NT2/D1 (cell line): ENCODE measurements at regions not wholly inside any gene's neighbourhood (a gene's known extent, or its start where the extent isn't known, plus 50 kb on each side); places are given as distances from the start of the nearest gene placed in this dataset.

Experiments
- YY1 ChIP-seq: IDR thresholded peaks from 2 replicates; pipeline ENCODE4 v1.6.1; 2011; ENCODE audit not compliant: insufficient read length, insufficient read depth
- ZNF274 ChIP-seq: IDR thresholded peaks from 2 replicates; pipeline ENCODE4 v1.6.1; 2011; ENCODE audit warnings: mild to moderate bottlenecking, low read depth, low read length

- TF ChIP-seq ZNF274 (no peak), YY1 (no peak)
Measured at GRCh38 chr13:31955741-31956140, 75.8 kb upstream of the FRY start.
